GM23338 (cell line): ENCODE measurements at regions not wholly inside any gene's neighbourhood (a gene's known extent, or its start where the extent isn't known, plus 50 kb on each side); places are given as distances from the start of the nearest gene placed in this dataset.

Source experiments
- ATAC-seq: fragments of 200-7000 bp; cut with Tn5 transposase; 3 replicates; pipeline ENCODE4 v1.9.1; 2020
- DNase-seq: peaks from one replicate; pipeline ENCODE4 v3.0.0-alpha.2; 2015; ENCODE audit warnings: low spot score
- H2AFZ ChIP-seq: fragments of 200-600 bp; sonication (generic); 2 replicates; pipeline ENCODE4 v1.8.0; 2016; ENCODE audit warnings: antibody characterized with exemption, mild to moderate bottlenecking, moderate library complexity
- H3F3A ChIP-seq: fragments of 200-600 bp; sonication (generic); replicated peaks from 2 replicates; pipeline ENCODE4 v1.8.0; 2017; ENCODE audit warnings: antibody characterized with exemption, mixed run types, low read depth
- H3K27ac ChIP-seq: fragments of 200-600 bp; sonication (generic); 2 replicates; pipeline ENCODE4 v1.6.1; 2016; ENCODE audit warnings: low read depth
- H3K27me3 ChIP-seq: fragments of 200-600 bp; sonication (generic); 2 replicates; pipeline ENCODE4 v1.8.0; 2016; ENCODE audit warnings: mild to moderate bottlenecking, mixed run types, moderate library complexity; ENCODE audit not compliant: insufficient read depth
- H3K36me3 ChIP-seq: fragments of 200-600 bp; sonication (generic); 2 replicates; pipeline ENCODE4 v1.8.0; 2016; ENCODE audit warnings: mild to moderate bottlenecking; ENCODE audit not compliant: insufficient read depth
- H3K4me1 ChIP-seq: fragments of 200-600 bp; sonication (generic); 2 replicates; pipeline ENCODE4 v1.8.0; 2016; ENCODE audit warnings: mild to moderate bottlenecking, moderate library complexity; ENCODE audit not compliant: insufficient read depth
- H3K4me2 ChIP-seq: fragments of 200-600 bp; sonication (generic); 2 replicates; pipeline ENCODE4 v1.7.1; 2017; ENCODE audit warnings: mixed run types
- H3K4me3 ChIP-seq: fragments of 200-600 bp; sonication (generic); 2 replicates; pipeline ENCODE4 v1.6.1; 2016; ENCODE audit warnings: mixed run types
- H3K79me2 ChIP-seq: fragments of 200-600 bp; sonication (generic); replicated peaks from 2 replicates; pipeline ENCODE4 v1.8.0; 2017; ENCODE audit warnings: mild to moderate bottlenecking; ENCODE audit not compliant: insufficient read depth
- H3K9me2 ChIP-seq: fragments of 200-600 bp; sonication (generic); 2 replicates; pipeline ENCODE4 v1.8.0; 2017; ENCODE audit not compliant: insufficient read depth
- H4K20me1 ChIP-seq: fragments of 200-600 bp; sonication (generic); replicated peaks from 2 replicates; pipeline ENCODE4 v1.8.0; 2017; ENCODE audit warnings: mild to moderate bottlenecking; ENCODE audit not compliant: insufficient read depth
- H3K27ac Mint-ChIP-seq: 2 replicates; pipeline ENCODE4 v1.8.0; 2020; ENCODE audit warnings: inconsistent platforms, mild to moderate bottlenecking, moderate library complexity, mixed read lengths
- H3K27me3 Mint-ChIP-seq: 3 replicates; pipeline ENCODE4 v1.8.0; 2022; ENCODE audit warnings: low read depth, mild to moderate bottlenecking, moderate library complexity, mixed read lengths, inconsistent platforms; ENCODE audit not compliant: insufficient read depth, poor library complexity
- H3K36me3 Mint-ChIP-seq: 3 replicates; pipeline ENCODE4 v1.8.0; 2021; ENCODE audit warnings: low read depth, mild to moderate bottlenecking, inconsistent platforms, moderate library complexity, mixed read lengths
- H3K4me1 Mint-ChIP-seq: 3 replicates; pipeline ENCODE4 v1.8.0; 2020; ENCODE audit warnings: mild to moderate bottlenecking, inconsistent platforms, mixed read lengths
- H3K4me3 Mint-ChIP-seq: 3 replicates; pipeline ENCODE4 v1.8.0; 2021; ENCODE audit warnings: moderate library complexity, mild to moderate bottlenecking, inconsistent platforms, mixed read lengths
- H3K9me3 Mint-ChIP-seq: 3 replicates; pipeline ENCODE4 v1.8.0; 2020; ENCODE audit warnings: moderate library complexity, mild to moderate bottlenecking, inconsistent platforms, mixed read lengths
- CREB1 ChIP-seq: fragments of 250-450 bp; sonication (Bioruptor Pico); IDR thresholded peaks from 2 replicates; pipeline ENCODE4 v1.5.0; 2020; ENCODE audit warnings: low read depth, mild to moderate bottlenecking, moderate library complexity
- EZH2 ChIP-seq: fragments of 200-600 bp; sonication (generic); IDR thresholded peaks from one replicate; pipeline ENCODE4 v1.8.0; 2017; ENCODE audit warnings: antibody characterized with exemption, mild to moderate bottlenecking, low read depth; ENCODE audit not compliant: unreplicated experiment
- EZH2phosphoT487 ChIP-seq: fragments of 200-600 bp; sonication (generic); IDR thresholded peaks from one replicate; pipeline ENCODE4 v1.8.1; 2018; ENCODE audit warnings: antibody characterized with exemption; ENCODE audit not compliant: unreplicated experiment
- JUNB ChIP-seq: IDR thresholded peaks from one replicate; pipeline ENCODE4 v1.6.1; 2016; ENCODE audit warnings: antibody characterized with exemption; ENCODE audit not compliant: unreplicated experiment
- NANOG ChIP-seq: IDR thresholded peaks from 2 replicates; pipeline ENCODE4 v1.6.1; 2016; ENCODE audit warnings: antibody characterized with exemption, borderline replicate concordance
- POLR2AphosphoS5 ChIP-seq: IDR thresholded peaks from 2 replicates; pipeline ENCODE4 v1.6.1; 2016; ENCODE audit warnings: antibody characterized with exemption, low read depth
- REST ChIP-seq: IDR thresholded peaks from one replicate; pipeline ENCODE4 v1.6.1; 2018; ENCODE audit warnings: antibody characterized with exemption; ENCODE audit not compliant: unreplicated experiment
- STAT1 ChIP-seq: IDR thresholded peaks from one replicate; pipeline ENCODE4 v1.6.1; 2016; ENCODE audit warnings: antibody characterized with exemption; ENCODE audit not compliant: unreplicated experiment
- ZNF114 ChIP-seq: fragments of 250-450 bp; sonication (Bioruptor Pico); IDR thresholded peaks from 2 replicates; pipeline ENCODE4 v1.5.0; 2020; ENCODE audit warnings: mild to moderate bottlenecking, moderate library complexity
- ZNF331 ChIP-seq: fragments of 250-450 bp; sonication (Bioruptor Pico); IDR thresholded peaks from 2 replicates; pipeline ENCODE4 v1.5.0; 2020; ENCODE audit warnings: low read depth, mild to moderate bottlenecking, moderate library complexity
- ZNF462 ChIP-seq: fragments of 250-450 bp; sonication (Bioruptor Pico); IDR thresholded peaks from 2 replicates; pipeline ENCODE4 v1.5.0; 2020; ENCODE audit warnings: mild to moderate bottlenecking, moderate library complexity
- TF ChIP-seq, protein P1 (sequence below): IDR thresholded peaks from 2 replicates; pipeline ENCODE4 v1.6.1; 2016; ENCODE audit warnings: antibody characterized with exemption
- TF ChIP-seq, protein P2 (sequence below), 2 experiments: fragments of 200-600 bp in 1 of 2; sonication (generic) in 1 of 2; conservative IDR thresholded peaks; 2 replicates each; pipeline versions ENCODE4 v1.5.1 to v1.6.1; 2016 to 2017; ENCODE audit warnings: antibody characterized with exemption in 2 of 2, low read depth in 2 of 2, mild to moderate bottlenecking in 2 of 2, moderate library complexity in 1 of 2

DNA sequence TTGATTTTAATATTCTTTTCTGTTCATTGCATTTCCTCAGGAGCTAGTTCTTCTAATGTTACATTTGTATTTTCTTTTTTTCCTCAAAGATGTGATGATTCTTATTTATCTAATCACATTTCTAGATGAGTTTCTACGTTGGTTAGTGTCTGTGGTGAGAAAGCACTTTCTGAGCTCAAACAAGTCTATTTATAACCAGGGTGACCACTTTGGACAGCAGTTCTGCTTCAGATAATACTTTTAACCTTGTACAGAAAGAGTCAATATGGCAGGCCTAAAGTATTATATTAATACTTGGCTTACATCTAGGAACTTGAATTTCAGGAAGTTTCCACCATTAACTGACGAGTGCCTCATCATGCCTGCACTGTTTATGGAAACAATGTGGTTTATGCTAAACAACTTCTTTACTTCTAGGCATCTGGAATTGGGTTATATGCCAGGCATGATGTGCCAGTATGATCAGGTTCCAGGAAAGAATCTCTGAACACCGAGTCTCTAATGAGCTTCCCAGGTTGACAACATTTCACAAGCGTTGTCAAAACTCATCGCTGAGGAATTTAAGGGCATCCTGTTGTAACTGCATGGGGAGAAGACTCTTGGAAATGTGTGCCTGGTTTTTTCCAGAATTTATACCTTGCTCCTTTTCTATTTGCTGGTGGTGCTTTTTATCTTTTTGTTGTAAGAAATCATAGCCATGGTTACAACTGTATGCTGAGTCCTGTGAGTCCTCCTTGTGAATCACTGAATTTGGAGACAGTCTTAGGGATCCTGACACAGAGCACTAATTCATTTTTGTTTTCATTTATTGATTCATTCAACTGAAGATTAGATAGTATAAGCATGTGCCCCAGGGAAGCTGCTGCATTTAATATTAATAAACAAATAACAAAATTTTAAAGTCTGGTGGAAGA, 344.4 kb upstream of the PCDH9 start:
- Mint-ChIP-seq H3K4me3 (no peak overlapping the region), H3K27me3 (no peaks in the 10 kb centered on the region), H3K36me3 (no peaks in the 10 kb centered on the region), H3K4me1 (no peaks in the 10 kb centered on the region), H3K27ac (no peak overlapping the region), H3K9me3 (no peaks in the 10 kb centered on the region)
- Histone ChIP-seq H2AFZ (no peak overlapping the region), H3K9me2 (no peaks in the 10 kb centered on the region), H3F3A (no peaks in the 10 kb centered on the region), H3K79me2 (no peaks in the 10 kb centered on the region), H3K27ac (no peak overlapping the region), H4K20me1 (no peaks in the 10 kb centered on the region), H3K36me3 (no peaks in the 10 kb centered on the region), H3K27me3 (no peaks in the 10 kb centered on the region), H3K4me2 (no peak overlapping the region), H3K4me1 (no peaks in the 10 kb centered on the region), H3K4me3 (no peak overlapping the region)
- no peak for TF ChIP-seq REST
- TF ChIP-seq POLR2AphosphoS5 = no peak
- TF ChIP-seq ZNF114 (CRISPR knock-in tag) = no peak
- TF ChIP-seq NANOG = no peak
- no peak for TF ChIP-seq EZH2
- no peak for TF ChIP-seq STAT1
- TF ChIP-seq ZNF462 (CRISPR knock-in tag) = no peak
- TF ChIP-seq ZNF331 (CRISPR knock-in tag) = no peak
- TF ChIP-seq, protein P1, sequence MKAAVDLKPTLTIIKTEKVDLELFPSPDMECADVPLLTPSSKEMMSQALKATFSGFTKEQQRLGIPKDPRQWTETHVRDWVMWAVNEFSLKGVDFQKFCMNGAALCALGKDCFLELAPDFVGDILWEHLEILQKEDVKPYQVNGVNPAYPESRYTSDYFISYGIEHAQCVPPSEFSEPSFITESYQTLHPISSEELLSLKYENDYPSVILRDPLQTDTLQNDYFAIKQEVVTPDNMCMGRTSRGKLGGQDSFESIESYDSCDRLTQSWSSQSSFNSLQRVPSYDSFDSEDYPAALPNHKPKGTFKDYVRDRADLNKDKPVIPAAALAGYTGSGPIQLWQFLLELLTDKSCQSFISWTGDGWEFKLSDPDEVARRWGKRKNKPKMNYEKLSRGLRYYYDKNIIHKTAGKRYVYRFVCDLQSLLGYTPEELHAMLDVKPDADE = no peak
- no peak for TF ChIP-seq CREB1 (CRISPR knock-in tag)
- TF ChIP-seq, protein P2, sequence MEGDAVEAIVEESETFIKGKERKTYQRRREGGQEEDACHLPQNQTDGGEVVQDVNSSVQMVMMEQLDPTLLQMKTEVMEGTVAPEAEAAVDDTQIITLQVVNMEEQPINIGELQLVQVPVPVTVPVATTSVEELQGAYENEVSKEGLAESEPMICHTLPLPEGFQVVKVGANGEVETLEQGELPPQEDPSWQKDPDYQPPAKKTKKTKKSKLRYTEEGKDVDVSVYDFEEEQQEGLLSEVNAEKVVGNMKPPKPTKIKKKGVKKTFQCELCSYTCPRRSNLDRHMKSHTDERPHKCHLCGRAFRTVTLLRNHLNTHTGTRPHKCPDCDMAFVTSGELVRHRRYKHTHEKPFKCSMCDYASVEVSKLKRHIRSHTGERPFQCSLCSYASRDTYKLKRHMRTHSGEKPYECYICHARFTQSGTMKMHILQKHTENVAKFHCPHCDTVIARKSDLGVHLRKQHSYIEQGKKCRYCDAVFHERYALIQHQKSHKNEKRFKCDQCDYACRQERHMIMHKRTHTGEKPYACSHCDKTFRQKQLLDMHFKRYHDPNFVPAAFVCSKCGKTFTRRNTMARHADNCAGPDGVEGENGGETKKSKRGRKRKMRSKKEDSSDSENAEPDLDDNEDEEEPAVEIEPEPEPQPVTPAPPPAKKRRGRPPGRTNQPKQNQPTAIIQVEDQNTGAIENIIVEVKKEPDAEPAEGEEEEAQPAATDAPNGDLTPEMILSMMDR (conservative IDR thresholded peaks at IDR 0.05; ENCODE audit: low read depth in 2 of 2) = no peak
- no peak for TF ChIP-seq JUNB
- no peak for TF ChIP-seq EZH2phosphoT487
- DNase-seq (no peak), ATAC-seq (no peak)
